DND-41 (cell line): ENCODE measurements at regions not wholly inside any gene's neighbourhood (a gene's known extent, or its start where the extent isn't known, plus 50 kb on each side); places are given as distances from the start of the nearest gene placed in this dataset.

ENCODE experiments used
- ATAC-seq: fragments of 200-7000 bp; cut with Tn5 transposase; 3 replicates; pipeline ENCODE4 v1.9.1; 2021; ENCODE audit warnings: low read depth; ENCODE audit not compliant: insufficient read depth
- DNase-seq: peaks from one replicate; pipeline ENCODE4 v3.0.0-alpha.2; 2020
- H2AFZ ChIP-seq: 2 replicates; pipeline ENCODE4 v1.6.0; 2012; ENCODE audit warnings: low read depth, low read length
- H3K27ac ChIP-seq: 2 replicates; pipeline ENCODE4 v1.5.1; 2012; ENCODE audit warnings: low read length, inconsistent platforms
- H3K27me3 ChIP-seq: fragments of 200-600 bp; sonication (generic); 2 replicates; pipeline ENCODE4 v1.6.0; 2012; ENCODE audit warnings: low read length, mild to moderate bottlenecking, inconsistent platforms; ENCODE audit not compliant: insufficient read depth, poor library complexity
- H3K36me3 ChIP-seq: 2 replicates; pipeline ENCODE4 v1.5.1; 2012; ENCODE audit warnings: low read length, inconsistent platforms; ENCODE audit not compliant: insufficient read depth
- H3K4me1 ChIP-seq: 2 replicates; pipeline ENCODE4 v1.5.1; 2012; ENCODE audit warnings: mild to moderate bottlenecking, low read length; ENCODE audit not compliant: insufficient read depth
- H3K4me2 ChIP-seq: 2 replicates; pipeline ENCODE4 v1.6.0; 2012; ENCODE audit warnings: mild to moderate bottlenecking, moderate library complexity, low read length, inconsistent platforms; ENCODE audit not compliant: insufficient read depth
- H3K4me3 ChIP-seq, 2 experiments: fragments of 200-600 bp in 1 of 2; shearing (Covaris generic) in 1 of 2; 2 replicates each; pipeline ENCODE4 v1.5.1; 2012 to 2016; ENCODE audit warnings: inconsistent platforms in 2 of 2, low read length in 2 of 2, mild to moderate bottlenecking in 2 of 2, low read depth in 1 of 2, moderate library complexity in 1 of 2
- H3K79me2 ChIP-seq: 2 replicates; pipeline ENCODE4 v1.6.0; 2012; ENCODE audit warnings: low read length, inconsistent platforms; ENCODE audit not compliant: insufficient read depth
- H3K9ac ChIP-seq: 2 replicates; pipeline ENCODE4 v1.6.0; 2012; ENCODE audit warnings: low read depth, mild to moderate bottlenecking, inconsistent platforms, low read length, moderate library complexity
- H3K9me3 ChIP-seq: 2 replicates; pipeline ENCODE4 v1.5.1; 2012; ENCODE audit warnings: low read length, moderate library complexity, mild to moderate bottlenecking, inconsistent platforms; ENCODE audit not compliant: insufficient read depth, severe bottlenecking
- H4K20me1 ChIP-seq: 2 replicates; pipeline ENCODE4 v1.6.0; 2012; ENCODE audit warnings: low read length; ENCODE audit not compliant: insufficient read depth
- CTCF ChIP-seq: IDR thresholded peaks from 2 replicates; pipeline ENCODE4 v1.5.1; 2012; ENCODE audit warnings: borderline replicate concordance, low read length, moderate library complexity, mild to moderate bottlenecking; ENCODE audit not compliant: poor library complexity, severe bottlenecking; ENCODE audit errors: extremely low read depth
- EZH2 ChIP-seq: IDR thresholded peaks from 3 replicates; pipeline ENCODE4 v1.6.1; 2012; ENCODE audit warnings: borderline replicate concordance, low read depth, mild to moderate bottlenecking, moderate library complexity, low read length, inconsistent platforms; ENCODE audit not compliant: severe bottlenecking

- H3K36me3 ChIP-seq = no peaks in the 10 kb centered on the region
- no peak overlapping the region for H2AFZ ChIP-seq
- TF ChIP-seq EZH2 (no peak), CTCF (peak; percentile 65)
- no peaks in the 10 kb centered on the region for H3K4me1 ChIP-seq
- H3K9me3 ChIP-seq = no peaks in the 10 kb centered on the region
- no peak overlapping the region for H3K4me2 ChIP-seq
- no peaks in the 10 kb centered on the region for H3K79me2 ChIP-seq
- H3K9ac ChIP-seq = no peak overlapping the region
- H3K27ac ChIP-seq = no peak overlapping the region
- peaks cover 16% of the 10 kb centered on the region for H3K27me3 ChIP-seq
- H3K4me3 ChIP-seq = no peak overlapping the region
- H4K20me1 ChIP-seq = no peaks in the 10 kb centered on the region
- peak; percentile 59; the same call in 2 of the 3 replicates for ATAC-seq
- peak; percentile 19 for DNase-seq
Observed at GRCh38 chr1:63148825-63149645, 173.3 kb upstream of the FOXD3 start.

GRCh38 chr1:63152572-63152971, 169.8 kb upstream of the FOXD3 start:
- Histone ChIP-seq H3K27me3 (peaks cover 16% of the 10 kb centered on the region), H3K79me2 (no peaks in the 10 kb centered on the region), H2AFZ (no peak overlapping the region), H3K9me3 (no peaks in the 10 kb centered on the region), H3K27ac (no peak overlapping the region), H3K4me2 (no peak overlapping the region), H4K20me1 (no peaks in the 10 kb centered on the region), H3K4me1 (no peaks in the 10 kb centered on the region), H3K36me3 (no peaks in the 10 kb centered on the region), H3K9ac (no peak overlapping the region), H3K4me3 (no peak overlapping the region)
- no peak for DNase-seq
- TF ChIP-seq CTCF (no peak), EZH2 (no peak)
- no peak for ATAC-seq

- H4K20me1 ChIP-seq = no peaks in the 10 kb centered on the region
- no peak for TF ChIP-seq EZH2
- TF ChIP-seq CTCF = no peak
Observed at GRCh38 chr1:63155437-63155836, 166.9 kb upstream of the FOXD3 start.

More at GRCh38 chr1:63155437-63155836, 166.9 kb upstream of the FOXD3 start:
- H3K4me1 ChIP-seq = no peaks in the 10 kb centered on the region
- no peak overlapping the region for H3K9ac ChIP-seq
- no peaks in the 10 kb centered on the region for H3K9me3 ChIP-seq
- H3K27me3 ChIP-seq = peaks cover 19% of the 10 kb centered on the region
- H3K79me2 ChIP-seq = no peaks in the 10 kb centered on the region
- no peak overlapping the region for H3K4me3 ChIP-seq
- H3K27ac ChIP-seq = no peak overlapping the region
- DNase-seq (no peak), ATAC-seq (no peak)
- H3K36me3 ChIP-seq = no peaks in the 10 kb centered on the region
- no peak overlapping the region for H3K4me2 ChIP-seq
- no peak overlapping the region for H2AFZ ChIP-seq
